Jurkat, Clone E6-1 (cell line): ENCODE measurements at regions not wholly inside any gene's neighbourhood (a gene's known extent, or its start where the extent isn't known, plus 50 kb on each side); places are given as distances from the start of the nearest gene placed in this dataset.

Experiments used
- DNase-seq: peaks from one replicate; pipeline ENCODE4 v3.0.0-alpha.2; 2011; ENCODE audit warnings: low read depth, low spot score
- H3K4me3 ChIP-seq: 2 replicates; pipeline ENCODE4 v1.5.1; 2011; ENCODE audit warnings: mild to moderate bottlenecking, low read length, control low read depth, moderate library complexity

- no peak overlapping the region for H3K4me3 ChIP-seq
- no peak for DNase-seq
Observed at GRCh38 chr3:72487946-72488737, 360.1 kb downstream of the SHQ1 start.

DNA sequence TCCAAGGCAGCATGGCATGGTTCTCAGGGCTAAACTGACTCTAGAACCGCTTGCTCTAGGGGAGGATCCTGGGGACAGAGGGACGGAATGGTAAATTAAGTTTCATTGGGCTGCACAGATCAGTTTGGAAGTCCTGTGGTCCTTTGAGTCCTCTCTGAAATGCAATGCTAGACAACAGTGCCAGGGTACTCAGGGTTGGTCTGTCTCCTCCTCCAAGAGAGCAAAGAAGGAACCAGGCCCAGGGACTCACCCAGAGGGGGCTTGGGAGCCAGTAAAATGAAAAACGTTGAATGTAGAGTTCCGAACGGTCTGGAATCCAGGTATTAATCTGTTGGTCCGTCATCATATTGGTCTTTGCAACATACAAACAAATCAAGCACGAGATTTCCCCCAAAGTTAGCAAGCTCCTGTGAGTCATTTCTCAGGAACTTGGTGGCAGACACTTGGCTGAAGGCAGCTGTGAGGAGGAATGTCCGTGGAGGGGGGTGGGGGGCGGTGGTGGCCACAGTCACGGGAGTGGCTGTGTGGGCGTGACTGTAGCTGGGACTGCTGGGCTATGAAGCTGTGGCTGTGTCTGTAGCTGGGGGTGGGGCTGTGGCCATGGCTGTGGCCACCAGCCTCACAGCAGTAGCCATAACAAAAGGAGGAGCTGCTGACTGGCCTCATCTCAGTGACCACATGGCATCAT is 361.0 kb downstream of the SHQ1 start:
- no peak for DNase-seq
- no peak overlapping the region for H3K4me3 ChIP-seq

DNA sequence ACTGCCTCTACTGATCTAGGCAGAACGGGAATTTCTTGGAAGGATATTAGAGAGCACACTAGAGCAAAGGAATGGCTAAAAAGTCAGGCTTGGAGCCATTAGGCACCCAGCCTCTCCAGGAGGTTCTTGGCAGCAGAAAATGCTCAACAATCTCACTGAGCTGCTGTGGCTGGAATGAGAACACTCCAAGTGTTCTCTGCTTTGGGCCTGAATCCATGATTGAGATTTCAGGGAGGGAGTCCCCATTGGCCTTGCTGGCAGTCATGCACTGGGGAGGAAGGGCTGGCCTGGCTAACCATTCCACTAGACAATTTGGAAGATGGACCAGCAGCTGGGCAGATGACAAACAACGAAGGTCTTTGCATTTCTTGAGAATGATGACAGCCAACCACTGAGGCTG is 362.6 kb downstream of the SHQ1 start:
- DNase-seq = no peak
- no peak overlapping the region for H3K4me3 ChIP-seq

GRCh38 chr3:72483554-72484104 is 364.6 kb downstream of the SHQ1 start:
- no peak overlapping the region for H3K4me3 ChIP-seq

GRCh38 chr3:72482589-72483321 is 365.5 kb downstream of the SHQ1 start:
- no peak overlapping the region for H3K4me3 ChIP-seq
- DNase-seq = no peak

More at GRCh38 chr3:72483554-72484104, 364.6 kb downstream of the SHQ1 start:
- no peak for DNase-seq

- H3K4me3 ChIP-seq = no peak overlapping the region
- no peak for DNase-seq
Observed at GRCh38 chr3:72481542-72481941, 366.7 kb downstream of the SHQ1 start.

DNA sequence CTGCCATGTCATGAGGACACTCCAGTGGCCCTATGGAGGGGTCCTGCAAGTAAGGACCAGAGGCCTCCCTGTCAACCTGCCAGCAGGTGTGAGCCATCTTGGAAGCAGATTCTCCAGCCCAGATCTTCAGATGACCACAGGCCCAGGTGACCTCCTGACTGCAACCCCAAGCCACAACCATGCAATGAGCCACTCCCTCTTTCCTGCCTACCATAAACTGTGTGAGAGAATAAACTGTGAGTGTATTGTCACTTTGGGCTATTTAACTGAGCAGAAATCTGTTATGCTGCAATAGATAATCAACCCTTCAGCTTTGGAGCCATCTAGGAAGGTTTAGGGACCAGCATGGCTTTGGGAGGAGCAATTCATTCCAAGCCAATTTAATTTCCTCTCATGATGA is 367.9 kb downstream of the SHQ1 start:
- no peak overlapping the region for H3K4me3 ChIP-seq
- no peak for DNase-seq

- H3K4me3 ChIP-seq = no peak overlapping the region
- no peak for DNase-seq
Observed at GRCh38 chr3:72479651-72480215, 368.5 kb downstream of the SHQ1 start.

- DNase-seq = no peak
- H3K4me3 ChIP-seq = no peak overlapping the region
Observed at GRCh38 chr3:72476139-72476483, 372.1 kb downstream of the SHQ1 start.

- peak; percentile 24 for DNase-seq
- no peak overlapping the region for H3K4me3 ChIP-seq
Observed at GRCh38 chr3:72475258-72476138, 372.7 kb downstream of the SHQ1 start.

GRCh38 chr3:72474775-72475174 is 373.5 kb downstream of the SHQ1 start:
- no peak for DNase-seq
- no peak overlapping the region for H3K4me3 ChIP-seq

DNA sequence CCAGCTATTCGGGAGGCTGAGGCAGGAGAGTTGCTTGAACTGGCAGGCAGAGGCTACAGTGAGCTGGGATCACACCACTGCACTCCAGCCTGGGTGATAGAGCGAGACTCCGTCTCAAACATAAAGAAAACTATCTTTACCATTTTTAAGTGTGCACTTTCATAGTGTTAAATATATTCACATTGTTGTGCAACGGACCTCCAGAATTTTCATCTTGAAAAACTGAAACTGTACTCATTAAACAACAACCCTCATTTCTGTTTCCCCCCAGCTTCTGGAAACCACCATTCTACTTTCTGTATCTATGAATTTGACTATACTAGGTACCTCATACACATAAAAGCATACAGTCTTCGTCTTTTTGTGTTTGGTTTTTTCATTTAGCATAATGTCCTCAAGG is 375.1 kb downstream of the SHQ1 start:
- H3K4me3 ChIP-seq = no peak overlapping the region
- no peak for DNase-seq

DNA sequence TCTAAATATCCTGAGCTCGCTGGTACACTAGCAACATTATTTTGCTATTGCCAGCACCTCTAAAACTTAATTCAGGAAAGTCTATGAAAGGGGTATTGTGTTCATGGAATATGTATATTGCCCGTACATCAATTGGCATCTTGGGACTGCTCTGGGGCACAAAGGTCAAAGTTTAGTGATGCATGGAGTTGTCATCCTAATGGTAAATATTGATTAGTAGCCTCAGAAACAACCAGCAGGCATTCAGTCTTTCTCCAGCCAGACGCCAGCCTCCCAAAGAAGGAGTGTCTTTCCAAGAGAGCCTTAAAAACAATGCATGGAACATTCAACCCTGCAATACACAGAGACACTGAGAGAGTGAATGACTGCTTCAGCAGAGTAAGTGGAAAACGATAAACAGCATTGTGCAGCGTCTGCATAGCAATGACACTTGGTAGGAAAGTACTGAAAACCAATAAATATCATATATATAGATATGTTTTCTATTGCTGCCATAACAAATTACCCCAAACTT is 377.3 kb downstream of the SHQ1 start:
- no peak for DNase-seq
- no peak overlapping the region for H3K4me3 ChIP-seq

DNA sequence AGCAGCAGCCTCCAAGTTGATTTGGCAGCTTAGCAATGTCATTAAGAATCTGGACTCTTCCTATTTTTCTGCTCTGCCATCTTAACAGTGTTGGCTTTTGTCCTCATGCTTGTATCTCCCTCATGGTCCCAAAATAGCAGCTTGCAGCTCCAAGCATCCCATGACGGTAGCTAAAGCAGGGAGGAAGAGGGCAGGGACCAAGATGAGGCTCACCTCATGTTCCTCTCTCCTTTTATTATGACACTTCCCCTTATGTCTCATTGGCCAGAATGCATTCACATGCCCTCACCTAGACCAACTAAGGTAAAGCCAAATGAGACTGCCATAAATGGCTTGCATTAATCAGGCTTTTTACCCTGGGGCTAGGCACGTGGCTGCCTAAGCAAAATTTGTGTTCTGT is 382.4 kb downstream of the SHQ1 start:
- DNase-seq = no peak

DNA sequence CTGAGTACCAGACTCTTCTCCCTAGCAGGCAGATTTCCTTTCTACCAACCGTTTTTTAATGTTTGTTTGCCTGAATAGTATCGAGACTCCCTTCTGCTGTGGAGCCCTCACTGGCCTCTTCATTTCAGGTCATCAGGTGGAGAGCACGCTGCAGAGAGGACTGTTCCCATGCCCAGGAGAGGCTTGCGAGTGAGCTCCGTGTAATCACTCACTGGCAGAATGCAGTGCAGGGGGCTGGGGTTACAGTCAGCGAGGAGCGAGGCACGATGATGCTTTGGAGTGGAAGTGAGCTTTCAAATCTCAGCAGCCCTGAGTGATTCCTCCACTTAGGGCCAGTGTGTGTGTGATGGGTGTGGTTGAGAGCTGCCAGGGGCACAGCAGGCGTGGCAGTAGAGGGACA is 385.2 kb downstream of the SHQ1 start:
- no peak overlapping the region for H3K4me3 ChIP-seq
- no peak for DNase-seq

More for the DNA sequence above, 382.4 kb downstream of the SHQ1 start:
- H3K4me3 ChIP-seq = no peak overlapping the region

DNA sequence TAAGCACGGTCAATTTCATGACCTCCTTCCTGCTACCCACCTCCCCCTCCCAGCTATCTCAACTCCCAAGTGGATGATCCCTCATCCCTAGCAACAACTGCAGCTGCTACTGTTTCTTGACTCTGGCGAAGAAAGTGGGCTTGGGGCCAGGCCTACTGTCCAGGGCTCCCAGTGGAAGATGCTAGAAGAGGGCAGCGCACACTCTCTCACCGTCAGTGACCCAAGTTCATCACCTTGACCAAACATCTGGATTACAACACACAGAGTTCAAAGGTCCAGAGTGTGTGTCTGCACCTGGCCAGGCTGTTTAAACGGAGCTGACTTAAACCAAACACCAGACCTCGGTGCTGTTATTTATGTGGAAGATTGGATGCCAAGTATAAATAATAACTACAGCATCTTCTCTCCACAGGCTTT is 385.6 kb downstream of the SHQ1 start:
- DNase-seq = no peak
- H3K4me3 ChIP-seq = no peak overlapping the region

- no peak for DNase-seq
- no peak overlapping the region for H3K4me3 ChIP-seq
Observed at GRCh38 chr3:72461787-72462186, 386.5 kb downstream of the SHQ1 start.
